Aorta (tissue), 5 donors: ENCODE measurements at regions not wholly inside any gene's neighbourhood (a gene's known extent, or its start where the extent isn't known, plus 50 kb on each side); places are given as distances from the start of the nearest gene placed in this dataset.

Source experiments
- ATAC-seq: fragments of 200-7000 bp; cut with Tn5 transposase; one replicate; pipeline ENCODE4 v1.9.1; 2022; ENCODE audit warnings: moderate library complexity; ENCODE audit not compliant: low FRiP score
- DNase-seq, 2 donors: peaks; one replicate each; pipeline ENCODE4 v3.0.0-alpha.2; 2020
- H3K27ac ChIP-seq, 2 donors: one replicate each; pipeline ENCODE4 v1.5.1; 2013; ENCODE audit warnings: low read length in 2 of 2, mild to moderate bottlenecking in 2 of 2, moderate library complexity in 2 of 2, control low read depth in 1 of 2, inconsistent platforms in 1 of 2, low read depth in 1 of 2
- H3K27me3 ChIP-seq, 2 donors: one replicate each; pipeline ENCODE4 v1.6.1; 2013; ENCODE audit warnings: control low read depth in 1 of 2, low read length in 1 of 2, mild to moderate bottlenecking in 1 of 2, moderate library complexity in 1 of 2; ENCODE audit not compliant: insufficient read depth in 2 of 2, control insufficient read depth in 1 of 2
- H3K36me3 ChIP-seq, 2 donors: one replicate each; pipeline ENCODE4 v1.6.1; 2013; ENCODE audit warnings: control low read depth in 1 of 2, low read length in 1 of 2, mild to moderate bottlenecking in 1 of 2; ENCODE audit not compliant: insufficient read depth in 2 of 2, control insufficient read depth in 1 of 2
- H3K4me1 ChIP-seq, 2 donors: one replicate each; pipeline ENCODE4 v1.6.1; 2013; ENCODE audit warnings: low read length in 2 of 2, control low read depth in 1 of 2, mild to moderate bottlenecking in 1 of 2, moderate library complexity in 1 of 2; ENCODE audit not compliant: insufficient read depth in 2 of 2, control insufficient read depth in 1 of 2
- H3K4me3 ChIP-seq, 2 donors: one replicate each; pipeline ENCODE4 v1.5.1; 2013; ENCODE audit warnings: low read length in 2 of 2, control low read depth in 1 of 2, mild to moderate bottlenecking in 1 of 2
- H3K9me3 ChIP-seq: one replicate; pipeline ENCODE4 v1.6.1; 2013; ENCODE audit warnings: mild to moderate bottlenecking, low read length; ENCODE audit not compliant: control insufficient read depth
- WGBS, 2 donors: extraction: QIAGEN DNeasy Blood & Tissue Kit; methylation state at CpG; one replicate each; pipeline ENCODE4 v1.1.7; 2013; 5-methylcytosine and 5-hydroxymethylcytosine counted together
- intact Hi-C, 2 donors: fragments of 100-400 bp; cut with DNase I; formaldehyde crosslinking; loops; one replicate each; pipeline versions ENCODE4 v1.14.2 to v1.15.0; 2022
- donor health status: healthy with polysubstance abuse.
- donor health status: Bipolar disorder and iron deficiency.
- donor health status: DM: no; HTN: no; CAD: no.
- donor health status: DM: no; HTN: no; CAD: no.
- donor health status: DM: yes; HTN: yes; CAD: no.

GRCh38 chr18:65415098-65415497, 335.7 kb upstream of the CDH7 start:
- ATAC-seq, result no peak

GRCh38 chr18:65414501-65414900, 336.3 kb upstream of the CDH7 start:
- ATAC-seq (no peak), DNase-seq (no peak)
- Histone ChIP-seq H3K9me3 (no peaks in the 10 kb centered on the region), H3K4me1 (no peaks in the 10 kb centered on the region), H3K4me3 (no peak overlapping the region), H3K27ac (no peak overlapping the region), H3K36me3 (no peaks in the 10 kb centered on the region), H3K27me3 (no peaks in the 10 kb centered on the region)
- intact Hi-C loops, result no loop called here
- 45 to 66% methylated on average over 1 of the region's 1 CpG for WGBS, 2 donors

More at GRCh38 chr18:65415098-65415497, 335.7 kb upstream of the CDH7 start:
- H3K27me3 ChIP-seq, result no peaks in the 10 kb centered on the region
- no peaks in the 10 kb centered on the region for H3K4me1 ChIP-seq
- H3K4me3 ChIP-seq, result no peak overlapping the region
- intact Hi-C loops, result no loop called here
- no peaks in the 10 kb centered on the region for H3K9me3 ChIP-seq
- H3K36me3 ChIP-seq, result no peaks in the 10 kb centered on the region
- DNase-seq, result no peak
- H3K27ac ChIP-seq, result no peak overlapping the region

GRCh38 chr18:65411061-65411460, 339.8 kb upstream of the CDH7 start:
- no peaks in the 10 kb centered on the region for H3K4me1 ChIP-seq
- no peak overlapping the region for H3K4me3 ChIP-seq
- no peak for ATAC-seq
- intact Hi-C loops, result no loop called here
- H3K9me3 ChIP-seq, result no peaks in the 10 kb centered on the region
- no peak overlapping the region for H3K27ac ChIP-seq
- no peaks in the 10 kb centered on the region for H3K27me3 ChIP-seq
- WGBS, 2 donors, result 56 to 59% methylated on average over 1 of the region's 1 CpG
- no peaks in the 10 kb centered on the region for H3K36me3 ChIP-seq
- no peak for DNase-seq

GRCh38 chr18:65409261-65409660, 341.6 kb upstream of the CDH7 start:
- intact Hi-C loops, result no loop called here
- WGBS, 2 donors, result 61 to 62% methylated on average over 3 of the region's 3 CpGs
- ATAC-seq (no peak), DNase-seq (no peak)
- Histone ChIP-seq H3K9me3 (no peaks in the 10 kb centered on the region), H3K27me3 (no peaks in the 10 kb centered on the region), H3K4me1 (no peaks in the 10 kb centered on the region), H3K4me3 (no peak overlapping the region), H3K27ac (no peak overlapping the region), H3K36me3 (no peaks in the 10 kb centered on the region)

GRCh38 chr18:65403534-65403933, 347.3 kb upstream of the CDH7 start:
- Histone ChIP-seq H3K4me1 (no peaks in the 10 kb centered on the region), H3K36me3 (no peaks in the 10 kb centered on the region), H3K4me3 (no peak overlapping the region), H3K27ac (no peak overlapping the region), H3K27me3 (no peaks in the 10 kb centered on the region), H3K9me3 (no peaks in the 10 kb centered on the region)
- no peak for DNase-seq
- no peak for ATAC-seq
- intact Hi-C loops, result no loop called here

- no peak for DNase-seq
- H3K27ac ChIP-seq, result no peak overlapping the region
- ATAC-seq, result no peak
- no peaks in the 10 kb centered on the region for H3K27me3 ChIP-seq
- H3K4me1 ChIP-seq, result no peaks in the 10 kb centered on the region
- 80 to 87% methylated on average over 1 of the region's 1 CpG for WGBS, 2 donors
- no peaks in the 10 kb centered on the region for H3K9me3 ChIP-seq
- intact Hi-C loops, result no loop called here
- H3K4me3 ChIP-seq, result no peak overlapping the region
- no peaks in the 10 kb centered on the region for H3K36me3 ChIP-seq
Measured at GRCh38 chr18:65399091-65399490, 351.7 kb upstream of the CDH7 start.

GRCh38 chr18:65398347-65399075, 352.3 kb upstream of the CDH7 start:
- 66 to 73% methylated on average over 4 of the region's 4 CpGs for WGBS, 2 donors
- H3K4me1 ChIP-seq, result no peaks in the 10 kb centered on the region

GRCh38 chr18:65380986-65381385, 369.8 kb upstream of the CDH7 start:
- intact Hi-C loops, result no loop called here
- no peak for ATAC-seq

More at GRCh38 chr18:65398347-65399075, 352.3 kb upstream of the CDH7 start:
- Histone ChIP-seq H3K9me3 (no peaks in the 10 kb centered on the region), H3K27ac (no peak overlapping the region), H3K4me3 (no peak overlapping the region), H3K27me3 (no peaks in the 10 kb centered on the region), H3K36me3 (no peaks in the 10 kb centered on the region)
- ATAC-seq (no peak), DNase-seq (no peak)
- intact Hi-C loops, result no loop called here

GRCh38 chr18:65380571-65380970, 370.2 kb upstream of the CDH7 start:
- H3K27ac ChIP-seq, result no peak overlapping the region
- no peaks in the 10 kb centered on the region for H3K4me1 ChIP-seq
- H3K4me3 ChIP-seq, result no peak overlapping the region
- ATAC-seq (no peak), DNase-seq (no peak)
- H3K27me3 ChIP-seq, result no peaks in the 10 kb centered on the region
- intact Hi-C loops, result no loop called here
- no peaks in the 10 kb centered on the region for H3K9me3 ChIP-seq
- no peaks in the 10 kb centered on the region for H3K36me3 ChIP-seq

More at GRCh38 chr18:65380986-65381385, 369.8 kb upstream of the CDH7 start:
- Histone ChIP-seq H3K27me3 (no peaks in the 10 kb centered on the region), H3K27ac (no peak overlapping the region), H3K4me1 (no peaks in the 10 kb centered on the region), H3K4me3 (no peak overlapping the region), H3K9me3 (no peaks in the 10 kb centered on the region), H3K36me3 (no peaks in the 10 kb centered on the region)
- 15 to 26% methylated on average over 3 of the region's 3 CpGs for WGBS, 2 donors
- DNase-seq, result no peak
